ENCODE measurements at regions not wholly inside any gene's neighbourhood (a gene's known extent, or its start where the extent isn't known, plus 50 kb on each side); places are given as distances from the start of the nearest gene placed in this dataset.

GRCh38 chr4:19631814-19632213 is 619.9 kb upstream of the SLIT2 start:
- ATAC-seq = no peak
- TF ChIP-seq ZC3H10 (CRISPR knock-in tag; IDR thresholded peaks at IDR 0.05) = no peak
- no peak for TF ChIP-seq ISL1 (CRISPR knock-in tag; IDR thresholded peaks at IDR 0.05)
- no peak for TF ChIP-seq ESRRG (CRISPR knock-in tag; IDR thresholded peaks at IDR 0.05)
- no peak for TF ChIP-seq ZFP3 (CRISPR knock-in tag; IDR thresholded peaks at IDR 0.05)
- TF ChIP-seq ZNF565 (CRISPR knock-in tag; conservative IDR thresholded peaks at IDR 0.05; ENCODE audit: low read depth) = no peak
- no peak for TF ChIP-seq BACH2 (CRISPR knock-in tag; IDR thresholded peaks at IDR 0.05; ENCODE audit: borderline replicate concordance)
- no peak for TF ChIP-seq OSR1 (CRISPR knock-in tag; IDR thresholded peaks at IDR 0.05)
- no peak for TF ChIP-seq ZFP30 (CRISPR knock-in tag; IDR thresholded peaks at IDR 0.05)
- TF ChIP-seq PPARA (CRISPR knock-in tag; IDR thresholded peaks at IDR 0.05; ENCODE audit: borderline replicate concordance) = no peak
- TF ChIP-seq CSRNP3 (CRISPR knock-in tag; IDR thresholded peaks at IDR 0.05) = no peak
- no peak for TF ChIP-seq ZNF8 (CRISPR knock-in tag; IDR thresholded peaks at IDR 0.05)

GRCh38 chr4:19623866-19624265 is 627.8 kb upstream of the SLIT2 start:
- no peak for TF ChIP-seq ZC3H10 (CRISPR knock-in tag; IDR thresholded peaks at IDR 0.05)
- TF ChIP-seq ARNTL (CRISPR knock-in tag; IDR thresholded peaks at IDR 0.05; ENCODE audit: borderline replicate concordance, low read depth) = no peak
- TF ChIP-seq ZFP30 (CRISPR knock-in tag; IDR thresholded peaks at IDR 0.05) = no peak
- TF ChIP-seq TOX (CRISPR knock-in tag; IDR thresholded peaks at IDR 0.05; ENCODE audit: borderline replicate concordance) = no peak
- no peak for TF ChIP-seq BACH2 (CRISPR knock-in tag; IDR thresholded peaks at IDR 0.05; ENCODE audit: borderline replicate concordance)
- TF ChIP-seq RARB (CRISPR knock-in tag; IDR thresholded peaks at IDR 0.05) = no peak
- no peak for TF ChIP-seq ISL1 (CRISPR knock-in tag; IDR thresholded peaks at IDR 0.05)
- TF ChIP-seq CSDC2 (CRISPR knock-in tag; IDR thresholded peaks at IDR 0.05) = no peak
- no peak for TF ChIP-seq ZNF8 (CRISPR knock-in tag; IDR thresholded peaks at IDR 0.05)
- TF ChIP-seq ZFP3 (CRISPR knock-in tag; IDR thresholded peaks at IDR 0.05) = no peak
- no peak for TF ChIP-seq TCF4 (CRISPR knock-in tag; IDR thresholded peaks at IDR 0.05; ENCODE audit: borderline replicate concordance)
- ATAC-seq = no peak

- TF ChIP-seq ZFP30 (CRISPR knock-in tag; IDR thresholded peaks at IDR 0.05) (no peak), POU6F1 (CRISPR knock-in tag; IDR thresholded peaks at IDR 0.05; ENCODE audit: borderline replicate concordance, low read depth) (no peak), ZFP3 (CRISPR knock-in tag; IDR thresholded peaks at IDR 0.05) (no peak), ZNF8 (CRISPR knock-in tag; IDR thresholded peaks at IDR 0.05) (no peak), TSHZ2 (CRISPR knock-in tag; IDR thresholded peaks at IDR 0.05) (no peak), ARNTL (CRISPR knock-in tag; IDR thresholded peaks at IDR 0.05; ENCODE audit: borderline replicate concordance, low read depth) (no peak), ESRRG (CRISPR knock-in tag; IDR thresholded peaks at IDR 0.05) (no peak), CSRNP3 (CRISPR knock-in tag; IDR thresholded peaks at IDR 0.05) (no peak), ZC3H10 (CRISPR knock-in tag; IDR thresholded peaks at IDR 0.05) (no peak)
- ATAC-seq = no peak
Measured at GRCh38 chr4:19615086-19615689, 636.5 kb upstream of the SLIT2 start.

- no peak for ATAC-seq
- TF ChIP-seq ZC3H10 (CRISPR knock-in tag; IDR thresholded peaks at IDR 0.05) = no peak
Measured at GRCh38 chr4:19614171-19614570, 637.5 kb upstream of the SLIT2 start.

- no peak for ATAC-seq
- TF ChIP-seq BACH2 (CRISPR knock-in tag; IDR thresholded peaks at IDR 0.05; ENCODE audit: borderline replicate concordance) (no peak), POU6F1 (CRISPR knock-in tag; IDR thresholded peaks at IDR 0.05; ENCODE audit: borderline replicate concordance, low read depth) (no peak), CREB5 (CRISPR knock-in tag; IDR thresholded peaks at IDR 0.05; ENCODE audit: low read depth) (no peak), ARNTL (CRISPR knock-in tag; IDR thresholded peaks at IDR 0.05; ENCODE audit: borderline replicate concordance, low read depth) (no peak), GLIS3 (CRISPR knock-in tag; IDR thresholded peaks at IDR 0.05) (no peak), CSRNP3 (CRISPR knock-in tag; IDR thresholded peaks at IDR 0.05) (no peak), CSDC2 (CRISPR knock-in tag; IDR thresholded peaks at IDR 0.05) (no peak), ZC3H10 (CRISPR knock-in tag; IDR thresholded peaks at IDR 0.05) (no peak), ZFP30 (CRISPR knock-in tag; IDR thresholded peaks at IDR 0.05) (no peak), ZNF8 (CRISPR knock-in tag; IDR thresholded peaks at IDR 0.05) (no peak), TCF4 (CRISPR knock-in tag; IDR thresholded peaks at IDR 0.05; ENCODE audit: borderline replicate concordance) (no peak)
Measured at GRCh38 chr4:19596342-19596741, 655.4 kb upstream of the SLIT2 start.

Measured in SK-N-SH treated with all-trans-retinoic acid at 6 μM for 48 hours (cell line).